ENCODE measurements at regions not wholly inside any gene's neighbourhood (a gene's known extent, or its start where the extent isn't known, plus 50 kb on each side); places are given as distances from the start of the nearest gene placed in this dataset.

- DNase-seq (ENCODE audit: low spot score): no peak
Observed at GRCh38 chr5:3654515-3654914, 58.9 kb downstream of the IRX1 start.

DNA sequence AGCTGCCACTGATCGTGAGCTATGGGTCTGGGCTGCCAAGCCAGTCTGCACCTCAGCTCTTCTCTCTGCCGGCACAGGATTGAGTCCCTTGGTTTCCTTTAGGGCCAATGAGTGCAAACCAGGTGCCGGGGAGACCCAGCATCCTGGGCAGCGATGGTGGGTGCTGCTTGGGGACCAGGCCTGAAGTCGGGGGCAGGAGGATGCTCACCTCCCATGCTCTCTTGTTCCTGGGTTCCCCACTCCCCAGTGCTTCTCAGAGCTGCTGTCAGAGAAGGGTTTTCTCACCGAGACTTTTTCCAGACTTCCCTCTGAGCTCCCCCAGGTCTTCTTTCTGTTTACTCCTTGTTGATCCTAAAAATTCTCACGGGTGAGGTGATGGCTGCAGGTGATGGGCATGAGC is 61.2 kb downstream of the IRX1 start:
- no peak for DNase-seq (ENCODE audit: low spot score)

GRCh38 chr5:3657364-3658022 is 61.9 kb downstream of the IRX1 start:
- no peak for DNase-seq (ENCODE audit: low spot score)

DNA sequence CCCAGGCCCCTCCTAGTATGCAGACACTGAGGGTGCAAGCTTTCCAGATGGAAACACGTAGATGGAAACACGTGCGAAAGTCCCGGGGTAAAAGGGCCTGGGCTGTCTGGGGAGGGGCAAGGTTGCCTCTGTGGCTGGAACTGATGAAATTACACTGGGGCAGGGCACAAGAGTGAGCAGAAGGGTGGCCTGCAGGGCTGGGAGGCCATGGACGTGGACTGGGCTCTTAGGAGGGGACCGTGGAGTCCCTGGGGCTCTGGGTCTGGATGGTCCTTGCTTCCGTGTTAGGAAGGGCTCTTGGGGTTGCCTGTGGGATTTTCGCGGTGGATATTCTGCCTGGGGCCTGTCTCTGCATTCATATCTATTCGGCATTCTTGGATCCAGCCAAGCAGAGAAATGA is 63.3 kb downstream of the IRX1 start:
- DNase-seq (ENCODE audit: low spot score): no peak

DNA sequence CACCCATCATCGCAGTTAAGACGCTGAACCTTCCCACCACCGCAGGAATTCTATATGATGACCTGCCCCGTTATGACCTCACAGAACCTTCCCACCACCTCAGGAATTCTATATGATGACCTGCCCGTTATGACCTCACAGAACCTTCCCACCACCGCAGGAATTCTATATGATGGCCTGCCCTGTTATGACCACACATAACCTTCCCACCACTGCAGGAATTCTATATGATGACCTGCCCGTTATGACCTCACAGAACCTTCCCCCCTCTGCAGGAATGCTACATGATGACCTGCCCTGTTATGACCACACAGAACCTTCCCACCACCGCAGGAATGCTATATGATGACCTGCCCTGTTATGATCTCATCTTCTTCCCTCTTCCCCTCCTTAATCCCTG is 64.3 kb downstream of the IRX1 start:
- DNase-seq (ENCODE audit: low spot score): no peak

GRCh38 chr5:3660630-3661029 is 65.0 kb downstream of the IRX1 start:
- no peak for DNase-seq (ENCODE audit: low spot score)

DNA sequence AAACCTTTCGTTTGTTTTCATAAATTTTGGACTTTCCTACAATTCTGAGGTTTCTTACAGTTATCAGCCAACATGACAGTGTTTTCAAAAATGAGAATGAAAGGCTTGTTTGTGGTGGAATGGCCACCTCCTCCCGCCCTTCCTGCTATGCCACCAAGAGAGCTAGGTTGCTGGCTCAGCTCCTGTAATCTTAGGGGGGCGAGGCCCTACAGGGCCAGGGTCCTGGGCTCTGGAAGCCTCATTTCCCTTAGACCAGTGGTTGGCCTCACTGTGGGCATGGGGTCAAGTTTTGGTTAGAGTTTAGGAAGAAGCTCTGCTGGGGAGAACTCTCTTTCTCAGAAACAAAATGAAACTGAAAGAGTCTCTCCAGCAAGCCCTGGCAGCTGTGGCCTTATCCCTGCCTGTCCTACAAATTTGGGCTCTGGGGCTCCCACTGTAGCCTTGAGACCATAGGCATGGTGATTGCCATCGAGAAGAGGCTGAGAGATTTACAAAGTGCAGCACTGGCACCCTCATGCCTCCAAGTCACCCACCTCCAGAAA is 66.2 kb downstream of the IRX1 start:
- no peak for DNase-seq (ENCODE audit: low spot score)

- DNase-seq (ENCODE audit: low spot score): no peak
Observed at GRCh38 chr5:3662344-3662743, 66.7 kb downstream of the IRX1 start.

DNA sequence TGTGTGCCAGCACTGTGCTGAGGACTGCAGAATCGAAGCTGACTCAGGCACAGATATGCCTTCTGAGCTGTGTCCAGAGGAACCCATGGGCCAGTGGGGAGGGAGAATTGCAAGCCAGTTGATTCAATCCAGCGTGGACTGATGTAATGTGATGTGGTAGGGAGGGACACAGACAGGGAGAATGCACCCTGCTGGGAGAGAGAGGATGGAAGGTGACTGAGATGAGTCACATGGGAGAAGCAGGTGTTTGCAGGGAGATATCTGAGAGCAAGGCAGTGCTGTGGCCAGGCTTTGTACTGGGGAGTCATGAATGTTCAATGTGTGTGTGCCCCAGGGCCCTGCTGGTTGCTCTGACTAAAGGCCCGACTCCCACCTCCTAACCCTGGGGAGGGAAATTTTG is 75.7 kb downstream of the IRX1 start:
- no peak for DNase-seq (ENCODE audit: low spot score)

- DNase-seq (ENCODE audit: low spot score): no peak
Observed at GRCh38 chr5:3678801-3679200, 83.2 kb downstream of the IRX1 start.

DNA sequence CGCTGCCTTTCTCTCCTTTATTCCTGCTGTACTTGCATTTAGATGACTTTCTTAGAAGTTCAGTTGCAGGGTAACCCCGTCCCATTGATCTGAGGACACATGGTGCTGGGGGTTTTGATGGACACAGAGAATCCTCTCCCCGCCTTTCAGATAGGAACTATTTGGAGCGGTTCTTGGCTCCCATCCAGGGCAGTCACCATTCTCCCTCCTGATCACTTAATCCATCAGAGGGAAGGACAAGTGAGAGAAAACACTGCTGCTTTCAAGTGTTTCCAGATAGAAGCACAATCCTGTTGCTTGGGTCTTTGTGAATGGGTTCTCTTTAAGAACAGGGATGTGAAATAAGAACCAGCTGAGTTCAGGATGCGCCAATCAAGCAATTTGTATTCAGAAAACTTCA is 85.2 kb downstream of the IRX1 start:
- no peak for DNase-seq (ENCODE audit: low spot score)

DNA sequence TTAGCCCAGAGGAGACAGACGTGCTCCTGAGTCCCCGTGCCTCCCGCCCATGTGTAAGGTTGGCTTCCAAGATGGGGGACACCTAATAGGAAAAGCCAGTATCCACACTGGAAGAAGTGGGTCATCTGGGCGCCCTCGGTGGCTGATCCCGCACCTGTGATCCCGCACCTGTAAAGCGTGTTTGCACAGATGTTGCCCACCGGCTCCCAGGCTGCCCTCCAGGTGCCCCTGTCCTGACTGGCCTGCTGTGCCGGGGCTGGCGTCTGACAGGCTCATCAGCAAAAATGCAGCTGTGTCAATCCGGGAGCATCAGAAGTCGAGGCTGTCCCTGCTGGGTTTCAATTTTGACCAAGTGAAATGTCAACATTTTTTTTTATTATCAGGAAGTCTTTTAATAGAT is 88.5 kb downstream of the IRX1 start:
- DNase-seq (ENCODE audit: low spot score): no peak

DNA sequence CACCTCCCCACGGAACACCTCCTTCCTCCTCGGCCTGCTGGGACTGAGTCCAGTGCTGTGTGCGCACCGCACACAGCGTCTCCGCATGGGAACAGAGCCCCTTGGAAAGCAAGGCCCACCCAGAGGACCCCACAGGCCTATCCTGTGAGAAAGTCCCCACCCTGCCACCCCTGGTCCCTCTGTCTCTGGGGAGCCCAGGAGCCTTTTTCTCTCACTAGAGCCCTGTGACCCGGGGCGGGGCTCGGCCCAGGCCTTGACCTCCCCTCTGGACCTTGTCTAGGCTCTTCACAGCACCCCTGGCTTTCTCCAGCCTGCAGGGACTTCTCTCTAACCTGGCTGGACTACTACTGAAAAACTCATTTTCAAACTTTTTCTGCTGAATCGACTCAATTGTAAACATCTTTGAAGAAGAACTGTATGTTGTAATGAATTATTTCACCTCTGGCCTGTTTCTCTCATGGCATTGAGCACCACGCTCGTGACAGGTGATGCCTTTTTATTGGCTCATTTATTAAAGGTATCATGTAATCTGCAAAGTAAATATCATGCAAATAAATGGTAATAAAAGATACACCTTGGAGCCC is 89.2 kb downstream of the IRX1 start:
- DNase-seq (ENCODE audit: low spot score): no peak

DNA sequence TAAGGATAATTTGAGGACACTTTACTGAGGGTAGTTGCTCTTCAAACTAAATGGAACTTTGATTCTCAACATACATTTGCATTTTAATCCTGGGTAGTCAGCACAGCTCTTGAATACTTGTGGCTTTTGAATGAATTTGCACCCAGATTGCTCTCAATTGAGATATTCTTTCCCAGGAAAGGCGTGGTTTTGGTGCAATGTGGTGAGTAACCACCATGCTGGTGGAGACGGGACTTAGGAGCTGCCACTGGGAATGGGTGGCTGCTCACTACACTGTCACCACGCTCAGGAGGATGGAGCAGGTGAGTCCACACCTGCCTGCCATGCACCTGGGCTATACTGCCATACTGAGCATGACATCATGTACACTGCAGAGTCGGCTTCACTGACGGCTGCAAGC is 99.2 kb downstream of the IRX1 start:
- DNase-seq (ENCODE audit: low spot score): no peak

- no peak for DNase-seq (ENCODE audit: low spot score)
Observed at GRCh38 chr5:3695818-3696217, 100.2 kb downstream of the IRX1 start.

- DNase-seq (ENCODE audit: low spot score): no peak
Observed at GRCh38 chr5:3698412-3698811, 102.8 kb downstream of the IRX1 start.

DNA sequence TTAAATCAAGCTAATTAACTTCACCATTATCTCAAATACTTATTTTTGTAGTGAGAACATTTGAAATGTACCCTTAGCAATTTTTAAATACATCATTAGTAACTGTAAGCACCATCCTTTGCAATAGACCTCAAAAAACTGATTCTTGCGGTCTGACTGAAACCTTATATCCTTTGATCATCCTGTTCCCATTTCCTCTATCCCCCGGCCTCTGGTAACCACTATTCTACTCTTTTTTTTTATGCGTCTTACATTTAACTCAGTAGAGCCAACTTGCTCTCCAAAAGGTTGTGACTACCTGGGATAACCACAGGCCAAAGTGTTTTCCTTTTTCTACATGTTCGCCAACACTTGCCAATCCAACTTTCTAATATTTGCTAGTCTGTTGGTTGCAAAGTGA is 106.1 kb downstream of the IRX1 start:
- DNase-seq (ENCODE audit: low spot score): no peak

DNA sequence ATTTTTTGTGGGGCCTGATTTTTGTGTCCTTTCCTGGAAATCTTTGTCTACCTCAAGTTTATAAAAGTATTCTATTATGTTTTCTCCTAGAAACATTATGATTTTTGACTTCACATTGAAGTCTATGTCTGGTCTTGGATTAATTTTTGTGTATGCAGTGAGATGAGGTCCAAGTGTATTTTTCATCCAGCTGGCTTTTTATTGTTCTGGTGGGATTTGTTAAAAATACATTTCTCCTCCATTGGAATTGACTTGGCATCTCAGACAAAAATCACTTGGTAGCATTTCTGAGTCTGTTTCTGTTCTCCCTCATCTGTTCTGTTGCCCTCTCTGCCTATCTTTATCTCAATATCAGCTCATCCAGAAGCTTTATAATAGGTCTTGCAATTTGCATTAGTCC is 109.0 kb downstream of the IRX1 start:
- DNase-seq (ENCODE audit: low spot score): no peak

DNA sequence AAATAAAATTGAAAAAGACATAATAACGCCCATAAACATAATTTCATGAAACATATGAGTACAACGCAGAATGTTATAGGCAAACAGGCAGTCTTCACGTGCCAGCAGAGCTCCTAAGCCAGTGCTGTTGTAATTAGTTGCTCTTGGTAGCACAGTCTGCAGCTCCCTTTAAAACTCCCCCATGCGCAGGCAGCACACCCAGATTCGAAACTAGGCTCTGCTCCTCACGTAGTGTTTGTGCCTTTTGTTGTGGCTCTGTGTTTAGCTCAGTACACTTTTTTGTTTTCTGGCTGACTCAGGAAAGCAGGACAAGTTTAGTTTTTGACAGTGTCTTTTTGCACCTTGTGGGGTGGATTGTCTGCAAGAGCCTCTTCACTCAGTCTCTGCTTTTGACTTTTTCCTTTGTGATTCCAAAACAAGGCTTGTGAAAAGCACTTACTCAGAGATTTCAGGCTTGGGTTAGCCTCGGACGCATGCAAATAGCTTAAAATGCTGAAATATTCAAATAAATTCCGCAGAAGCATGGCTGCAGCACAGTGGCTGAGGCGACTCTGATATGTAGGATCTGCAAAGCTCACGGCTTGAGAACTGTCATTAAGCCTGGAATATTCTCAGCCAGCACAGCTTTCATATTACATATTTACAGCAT is 113.6 kb downstream of the IRX1 start:
- DNase-seq (ENCODE audit: low spot score): no peak

- DNase-seq (ENCODE audit: low spot score): no peak
Observed at GRCh38 chr5:3709717-3710348, 114.2 kb downstream of the IRX1 start.

- DNase-seq (ENCODE audit: low spot score): no peak
Observed at GRCh38 chr5:3715062-3715461, 119.4 kb downstream of the IRX1 start.

DNA sequence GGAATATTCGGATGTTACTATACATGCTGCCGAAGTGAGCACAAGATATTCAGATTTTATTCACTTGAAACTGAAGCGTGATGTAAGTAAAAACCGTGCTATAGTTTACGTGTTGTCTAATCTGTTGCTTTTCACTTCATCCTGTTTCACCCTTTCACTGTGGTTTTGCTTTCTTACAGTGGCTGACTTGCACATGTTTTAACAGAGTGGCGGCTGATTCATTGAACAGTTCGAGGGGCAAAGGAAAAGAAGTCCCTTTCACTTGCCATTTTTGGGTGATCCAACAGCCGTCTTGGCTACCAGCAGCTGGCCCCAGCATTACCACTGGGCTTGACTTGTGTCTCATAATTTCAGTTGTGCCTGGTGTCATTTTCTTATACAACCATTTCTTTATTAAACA is 134.0 kb downstream of the IRX1 start:
- DNase-seq (ENCODE audit: low spot score): no peak

GRCh38 chr5:3734632-3735031 is 139.0 kb downstream of the IRX1 start:
- DNase-seq (ENCODE audit: low spot score): no peak

All from kidney capillary endothelial cell (primary cell).